ENCODE measurements at regions not wholly inside any gene's neighbourhood (a gene's known extent, or its start where the extent isn't known, plus 50 kb on each side); places are given as distances from the start of the nearest gene placed in this dataset.
A peak's percentile ranks its signal among the peaks of the same experiment; 100 is the strongest.

GRCh38 chr13:107157271-107157670 is 589.3 kb upstream of the ARGLU1 start:
- no peaks in the 10 kb centered on the region for H3K27me3 ChIP-seq (ENCODE audit: insufficient read depth, low read depth)
- H3K79me2 ChIP-seq (ENCODE audit: low read depth) = no peaks in the 10 kb centered on the region
- H2AFZ ChIP-seq = no peak overlapping the region
- no peaks in the 10 kb centered on the region; the same call in 1 of the 2 replicates for H3K9me3 ChIP-seq (ENCODE audit: insufficient read depth, low read depth)
- DNase-seq = no peak
- no TSS peak for BruUV-seq (replicated peaks)
- no peaks in the 10 kb centered on the region for H3K36me3 ChIP-seq (ENCODE audit: low read depth)
- H3K27ac ChIP-seq = no peak overlapping the region
- POLR2A ChIA-PET (ENCODE audit: unreplicated experiment) = no interaction called here
- no peak overlapping the region for H3K4me3 ChIP-seq
- no peaks in the 10 kb centered on the region for H3K4me1 ChIP-seq (replicated peaks; ENCODE audit: insufficient read depth)
- H4K20me1 ChIP-seq (ENCODE audit: insufficient read depth) = no peaks in the 10 kb centered on the region
- no peak for TF ChIP-seq EZH2 (IDR thresholded peaks at IDR 0.05; ENCODE audit: low read depth)
- no peak for TF ChIP-seq CTCF (conservative IDR thresholded peaks at IDR 0.05)
- CTCF ChIA-PET = no interaction called here
- H3K9me2 ChIP-seq (ENCODE audit: insufficient read depth) = no peaks in the 10 kb centered on the region
- intact Hi-C loops (cut with micrococcal nuclease; ENCODE audit: unreplicated experiment) = no loop called here
- H3K4me2 ChIP-seq = no peak overlapping the region
- no peaks in the 10 kb centered on the region for H3F3A ChIP-seq (ENCODE audit: insufficient read depth, low read depth)

GRCh38 chr13:107144432-107144831 is 576.5 kb upstream of the ARGLU1 start:
- BruUV-seq (replicated peaks) = no TSS peak
- POLR2A ChIA-PET (ENCODE audit: unreplicated experiment) = no interaction called here
- Histone ChIP-seq H4K20me1 (ENCODE audit: insufficient read depth) (no peaks in the 10 kb centered on the region), H3K9me3 (ENCODE audit: insufficient read depth, low read depth) (no peaks in the 10 kb centered on the region), H3K79me2 (ENCODE audit: low read depth) (no peaks in the 10 kb centered on the region), H3K4me2 (no peak overlapping the region), H3K36me3 (ENCODE audit: low read depth) (no peaks in the 10 kb centered on the region), H3K4me3 (no peak overlapping the region), H3K4me1 (replicated peaks; ENCODE audit: insufficient read depth) (no peaks in the 10 kb centered on the region), H3K27ac (no peak overlapping the region), H2AFZ (no peak overlapping the region), H3K27me3 (ENCODE audit: insufficient read depth, low read depth) (no peaks in the 10 kb centered on the region), H3F3A (ENCODE audit: insufficient read depth, low read depth) (no peaks in the 10 kb centered on the region), H3K9me2 (ENCODE audit: insufficient read depth) (no peaks in the 10 kb centered on the region)
- intact Hi-C loops (cut with micrococcal nuclease; ENCODE audit: unreplicated experiment) = loop anchor here (5.0 kb wide), 1 partner anchor 607 kb away; the partner anchor contains the start of gene EFNB2
- CTCF ChIA-PET = interaction anchor here (0.6 kb wide), 1 partner anchor 556 kb away, joined by 4 read pairs; no protein-coding TSS in a partner anchor
- DNase-seq = no peak
- TF ChIP-seq EZH2 (IDR thresholded peaks at IDR 0.05; ENCODE audit: low read depth) = no peak
- TF ChIP-seq CTCF (conservative IDR thresholded peaks at IDR 0.05) = peak; percentile 61

GRCh38 chr13:107141767-107142166 is 573.8 kb upstream of the ARGLU1 start:
- Histone ChIP-seq H3K36me3 (ENCODE audit: low read depth) (no peaks in the 10 kb centered on the region), H3K27me3 (ENCODE audit: insufficient read depth, low read depth) (no peaks in the 10 kb centered on the region), H3K4me1 (replicated peaks; ENCODE audit: insufficient read depth) (no peaks in the 10 kb centered on the region), H3F3A (ENCODE audit: insufficient read depth, low read depth) (no peaks in the 10 kb centered on the region), H3K4me2 (no peak overlapping the region), H3K79me2 (ENCODE audit: low read depth) (no peaks in the 10 kb centered on the region), H4K20me1 (ENCODE audit: insufficient read depth) (no peaks in the 10 kb centered on the region), H3K9me2 (ENCODE audit: insufficient read depth) (no peaks in the 10 kb centered on the region), H3K4me3 (no peak overlapping the region), H2AFZ (no peak overlapping the region), H3K9me3 (ENCODE audit: insufficient read depth, low read depth) (no peaks in the 10 kb centered on the region), H3K27ac (no peak overlapping the region)
- POLR2A ChIA-PET (ENCODE audit: unreplicated experiment) = interaction anchor here (0.6 kb wide), 1 partner anchor 1073 kb away, joined by 3 read pairs; no protein-coding TSS in a partner anchor
- DNase-seq = no peak
- intact Hi-C loops (cut with micrococcal nuclease; ENCODE audit: unreplicated experiment) = loop anchor here (5.0 kb wide), 1 partner anchor 604 kb away; the partner anchor contains the start of gene EFNB2
- CTCF ChIA-PET = no interaction called here
- no peak for TF ChIP-seq CTCF (conservative IDR thresholded peaks at IDR 0.05)
- TF ChIP-seq EZH2 (IDR thresholded peaks at IDR 0.05; ENCODE audit: low read depth) = no peak
- BruUV-seq (replicated peaks) = no TSS peak
